GM13976 (cell line): ENCODE measurements at regions not wholly inside any gene's neighbourhood (a gene's known extent, or its start where the extent isn't known, plus 50 kb on each side); places are given as distances from the start of the nearest gene placed in this dataset.

Source experiments
- DNase-seq: peaks from one replicate; pipeline ENCODE4 v3.0.0; 2012; ENCODE audit warnings: low spot score
- in situ Hi-C: fragments of 300-500 bp; cut with MboI; formaldehyde crosslinking; loops from one replicate; pipeline ENCODE4 v1.12.0; 2022; ENCODE audit warnings: low sequenced_read_pairs, mixed read lengths, inconsistent platforms; ENCODE audit not compliant: unreplicated experiment
- TF ChIP-seq, protein P1 (sequence below): IDR thresholded peaks from 2 replicates; pipeline ENCODE4 v1.5.1; 2012; ENCODE audit warnings: borderline replicate concordance, mild to moderate bottlenecking; ENCODE audit not compliant: insufficient read depth; ENCODE audit errors: extremely low read depth, missing control alignments, control extremely low read depth

DNA sequence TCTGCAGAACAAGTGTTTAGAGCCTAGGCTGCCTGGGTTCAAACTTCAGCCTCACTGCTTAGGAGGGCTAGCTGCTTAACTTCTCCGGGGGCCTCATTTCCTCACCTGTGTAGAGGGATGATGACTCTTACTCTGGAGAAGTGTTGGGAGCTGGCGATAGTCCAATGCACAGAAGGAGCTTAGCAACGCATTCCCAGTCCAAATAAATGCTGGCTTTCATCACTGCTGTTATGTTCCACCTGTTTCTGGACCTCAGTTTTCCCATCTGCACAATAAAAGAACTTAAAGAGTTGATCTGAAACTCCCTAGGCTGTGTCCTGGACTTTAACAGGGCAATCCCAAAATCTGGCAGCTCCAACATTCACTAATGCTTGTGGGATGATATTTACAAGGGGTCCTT lies 337.8 kb downstream of the MIAT start:
- TF ChIP-seq, protein P1, sequence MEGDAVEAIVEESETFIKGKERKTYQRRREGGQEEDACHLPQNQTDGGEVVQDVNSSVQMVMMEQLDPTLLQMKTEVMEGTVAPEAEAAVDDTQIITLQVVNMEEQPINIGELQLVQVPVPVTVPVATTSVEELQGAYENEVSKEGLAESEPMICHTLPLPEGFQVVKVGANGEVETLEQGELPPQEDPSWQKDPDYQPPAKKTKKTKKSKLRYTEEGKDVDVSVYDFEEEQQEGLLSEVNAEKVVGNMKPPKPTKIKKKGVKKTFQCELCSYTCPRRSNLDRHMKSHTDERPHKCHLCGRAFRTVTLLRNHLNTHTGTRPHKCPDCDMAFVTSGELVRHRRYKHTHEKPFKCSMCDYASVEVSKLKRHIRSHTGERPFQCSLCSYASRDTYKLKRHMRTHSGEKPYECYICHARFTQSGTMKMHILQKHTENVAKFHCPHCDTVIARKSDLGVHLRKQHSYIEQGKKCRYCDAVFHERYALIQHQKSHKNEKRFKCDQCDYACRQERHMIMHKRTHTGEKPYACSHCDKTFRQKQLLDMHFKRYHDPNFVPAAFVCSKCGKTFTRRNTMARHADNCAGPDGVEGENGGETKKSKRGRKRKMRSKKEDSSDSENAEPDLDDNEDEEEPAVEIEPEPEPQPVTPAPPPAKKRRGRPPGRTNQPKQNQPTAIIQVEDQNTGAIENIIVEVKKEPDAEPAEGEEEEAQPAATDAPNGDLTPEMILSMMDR = no peak
- DNase-seq = no peak
- in situ Hi-C loops = no loop called here

DNA sequence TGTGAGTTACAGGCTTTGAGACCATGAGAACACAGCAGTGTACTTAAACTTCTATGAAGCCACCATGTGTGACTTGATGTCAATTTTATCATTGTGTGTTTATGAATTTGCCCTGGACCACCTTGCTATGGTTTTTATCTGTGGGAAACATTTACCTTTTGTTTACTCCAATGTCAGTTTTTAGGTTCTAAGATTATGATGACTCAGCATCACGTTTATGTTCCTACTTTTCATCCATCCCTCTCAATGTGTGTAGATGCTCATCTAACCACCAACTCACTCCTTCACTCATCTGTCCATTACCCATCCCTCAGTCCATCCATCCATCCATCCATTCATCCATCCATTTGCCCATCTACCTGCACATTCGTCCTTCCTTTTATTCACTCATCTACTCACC lies 338.8 kb downstream of the MIAT start:
- TF ChIP-seq, protein P1 = no peak
- in situ Hi-C loops = no loop called here
- DNase-seq = no peak

DNA sequence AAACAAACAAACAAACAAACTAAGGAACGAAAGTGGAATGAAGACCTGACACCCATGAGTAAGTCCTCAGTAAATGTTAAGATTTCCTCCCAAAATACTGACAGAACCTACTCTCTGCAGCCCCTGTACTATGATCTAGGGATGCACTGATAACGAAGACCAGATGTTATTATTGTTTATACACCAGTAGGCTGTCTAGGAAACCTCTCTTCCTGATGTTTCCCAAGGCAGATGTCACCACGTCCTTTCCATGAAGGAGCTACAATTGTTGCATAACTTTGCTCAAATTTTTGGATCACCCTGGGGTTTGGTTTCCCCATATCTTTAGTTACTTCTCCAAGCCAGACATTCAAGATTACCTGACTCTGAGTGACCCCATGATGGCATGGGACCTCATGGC lies 340.7 kb downstream of the MIAT start:
- TF ChIP-seq, protein P1 = no peak
- DNase-seq = no peak
- in situ Hi-C loops = no loop called here

DNA sequence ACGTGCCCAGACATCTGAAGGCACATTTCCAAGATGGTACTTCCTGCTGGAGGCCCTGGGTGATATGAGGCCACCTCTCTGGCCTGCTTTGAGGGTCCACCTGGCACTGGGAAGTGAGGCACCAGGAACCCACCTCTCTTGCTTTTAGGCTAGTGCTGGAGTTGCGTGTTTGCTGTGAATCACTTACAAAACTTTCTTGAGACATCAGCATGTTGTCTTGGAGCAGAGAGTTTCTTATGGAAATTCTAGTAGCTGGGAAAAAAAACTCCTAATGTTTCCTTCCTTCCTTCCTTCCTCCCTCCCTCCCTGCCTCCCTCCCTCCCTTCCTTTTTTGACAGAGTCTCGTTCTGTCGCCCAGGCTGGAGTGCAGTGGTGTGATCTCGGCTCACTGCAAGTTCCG lies 341.3 kb downstream of the MIAT start:
- TF ChIP-seq, protein P1 = no peak
- in situ Hi-C loops = no loop called here
- no peak for DNase-seq

DNA sequence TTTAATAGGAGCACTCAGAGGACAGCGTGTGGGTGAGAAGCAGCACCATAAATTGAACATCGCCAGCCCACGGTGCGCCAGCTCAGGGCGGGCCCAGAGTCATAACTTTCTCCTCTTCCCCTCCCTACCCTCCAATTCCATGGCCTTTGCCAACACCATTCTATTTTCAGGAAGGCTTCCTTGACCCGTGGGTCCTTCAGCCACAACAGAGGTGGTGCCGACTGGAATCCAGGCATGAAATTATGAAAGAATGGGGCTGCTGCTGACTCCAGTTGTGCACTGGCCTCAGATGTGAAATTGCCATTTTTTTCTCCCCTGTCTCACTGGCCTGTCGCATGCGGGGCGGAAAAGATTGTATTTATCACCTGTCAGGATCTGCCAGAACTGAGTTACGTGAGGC lies 345.9 kb downstream of the MIAT start:
- in situ Hi-C loops = no loop called here
- TF ChIP-seq, protein P1 = no peak
- DNase-seq = no peak

DNA sequence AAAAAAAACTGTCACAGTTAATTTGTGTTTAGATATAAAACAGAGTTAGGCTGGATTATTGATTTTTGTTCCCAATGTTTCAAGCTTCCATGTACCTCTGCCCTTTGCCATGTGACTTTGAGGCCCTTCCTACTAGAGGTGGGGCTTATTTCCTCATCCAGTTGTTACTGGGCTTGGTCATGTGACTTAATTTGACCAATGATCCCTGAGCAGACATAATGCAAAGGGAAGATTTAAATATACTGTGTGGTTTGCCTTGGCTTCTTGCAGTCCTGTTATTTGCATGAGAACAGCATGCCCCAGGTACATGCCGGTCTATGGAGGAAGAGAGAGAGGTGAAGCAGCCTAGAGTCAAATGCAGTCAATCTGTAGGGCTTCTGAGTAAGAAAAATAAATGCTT lies 347.0 kb downstream of the MIAT start:
- in situ Hi-C loops = no loop called here
- no peak for DNase-seq
- TF ChIP-seq, protein P1 = no peak

DNA sequence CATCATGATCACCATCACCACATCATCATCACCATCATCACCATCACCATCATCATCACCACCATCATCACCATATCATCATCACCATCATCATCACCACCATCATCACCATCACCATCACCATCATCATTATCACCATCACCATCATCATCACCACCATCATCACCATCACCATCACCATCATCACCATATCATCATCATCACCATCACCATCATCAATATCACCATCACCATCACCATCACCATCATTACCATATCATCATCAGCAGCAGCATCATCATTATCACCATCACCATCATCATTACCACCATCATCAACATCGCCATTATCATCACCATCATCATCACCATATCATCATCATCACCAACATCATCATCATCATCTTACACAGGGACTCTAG lies 351.1 kb downstream of the MIAT start:
- in situ Hi-C loops = no loop called here
- TF ChIP-seq, protein P1 = no peak
- no peak for DNase-seq
